ENCODE measurements at regions not wholly inside any gene's neighbourhood (a gene's known extent, or its start where the extent isn't known, plus 50 kb on each side); places are given as distances from the start of the nearest gene placed in this dataset.
"Not testable (repeated sequence)": the region's sequence is repeated elsewhere in the genome, so short reads cannot be mapped to it uniquely, and the experiment has no call there.

GRCh38 chr4:42824278-42824977 is 68.1 kb upstream of the GRXCR1 start:
- no peak for DNase-seq

DNA sequence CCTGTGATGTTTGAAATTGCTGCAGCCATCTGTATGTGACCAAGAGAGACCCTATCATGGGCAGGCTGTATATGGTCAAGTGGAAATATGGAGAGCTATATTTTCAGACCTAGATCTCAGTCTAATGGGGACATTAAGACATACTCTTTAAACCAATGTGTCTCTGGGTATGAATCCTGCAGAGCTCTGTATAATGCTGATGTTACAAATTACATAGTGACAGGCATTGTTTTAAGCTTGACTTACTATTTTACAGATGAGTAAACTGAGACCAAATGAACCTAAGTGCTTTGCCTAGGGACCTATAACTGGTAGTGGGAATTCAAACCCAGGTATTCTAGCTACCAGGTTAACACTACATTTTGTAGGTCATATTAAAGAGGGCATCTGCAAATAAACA is 71.3 kb upstream of the GRXCR1 start:
- no peak for DNase-seq

GRCh38 chr4:42819863-42820514 is 72.5 kb upstream of the GRXCR1 start:
- no peak for DNase-seq

DNA sequence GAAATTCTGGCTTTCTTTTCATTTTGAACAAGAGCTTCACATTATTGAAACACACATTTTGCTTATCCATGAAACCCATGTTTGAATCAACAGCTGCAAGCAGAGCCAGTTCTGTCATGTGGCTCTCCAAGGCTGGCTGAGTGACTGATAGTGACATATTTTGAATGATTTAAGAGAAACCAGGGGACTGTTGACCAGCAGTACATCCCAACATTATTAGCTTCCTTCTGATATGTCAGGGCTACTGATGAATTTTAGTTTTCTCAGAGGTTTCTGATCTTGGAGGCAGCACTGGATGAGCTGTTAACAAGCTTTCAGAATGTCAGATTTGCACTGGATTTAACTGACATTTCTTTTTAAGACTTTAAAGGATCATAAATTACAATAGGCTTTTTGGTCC is 74.6 kb upstream of the GRXCR1 start:
- no peak for DNase-seq

DNA sequence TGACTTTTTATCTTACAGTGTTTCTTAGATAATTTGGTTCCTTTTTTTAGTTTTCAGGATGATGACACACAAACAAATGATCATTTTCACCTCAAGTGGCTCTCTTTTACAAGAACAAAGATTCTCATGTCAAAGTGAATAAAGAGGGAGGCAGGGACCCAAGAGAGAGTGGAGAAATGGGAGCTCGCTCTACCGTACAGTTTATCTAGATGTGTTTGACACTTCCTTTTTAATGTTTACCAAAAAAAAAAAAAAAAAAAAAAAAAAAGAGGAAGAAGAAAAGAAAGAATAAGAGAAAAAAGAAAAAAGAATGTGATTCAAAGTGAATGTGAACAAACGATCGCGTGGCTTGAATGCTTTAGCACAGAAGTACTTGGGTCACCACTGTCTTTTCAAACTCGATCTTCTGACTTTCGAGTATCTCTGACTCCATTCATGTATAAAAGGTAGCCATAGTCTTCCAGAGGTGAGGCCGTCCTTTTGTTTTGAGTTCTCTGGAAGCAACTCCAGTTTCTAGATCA is 75.6 kb upstream of the GRXCR1 start:
- no peak for DNase-seq

GRCh38 chr4:42816189-42816879 is 76.2 kb upstream of the GRXCR1 start:
- DNase-seq = no peak

GRCh38 chr4:42809419-42810084 is 83.0 kb upstream of the GRXCR1 start:
- no peak for DNase-seq

DNA sequence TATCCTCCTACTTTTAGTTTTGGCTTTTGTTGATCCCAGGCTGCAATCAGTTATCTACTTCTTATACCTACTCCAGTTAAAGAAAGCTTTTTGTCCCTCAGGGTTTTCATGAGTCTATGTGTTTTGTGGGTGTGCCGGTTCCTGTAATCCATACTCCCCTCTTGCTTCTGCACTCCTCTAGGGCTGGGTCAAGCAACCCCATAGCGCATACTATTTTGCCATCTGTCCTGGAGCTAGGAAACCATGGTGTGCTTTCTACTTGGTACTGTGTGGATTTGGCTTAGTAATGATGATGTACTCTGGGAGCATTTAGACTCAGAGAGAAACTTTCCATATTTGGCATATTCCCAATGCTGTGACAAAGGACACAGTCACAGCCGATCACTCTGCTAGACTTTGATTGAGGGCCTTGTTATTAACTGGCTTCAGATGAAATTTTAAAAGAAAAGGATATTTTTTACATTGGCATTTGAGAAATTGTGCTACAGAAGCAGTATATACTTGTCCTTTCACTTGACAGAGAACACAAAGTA is 86.1 kb upstream of the GRXCR1 start:
- no peak for DNase-seq

GRCh38 chr4:42789041-42789567 is 103.4 kb upstream of the GRXCR1 start:
- DNase-seq = no peak

- no peak for DNase-seq
Measured at GRCh38 chr4:42787079-42787463, 105.4 kb upstream of the GRXCR1 start.

- DNase-seq = no peak
Measured at GRCh38 chr4:42786350-42787078, 106.0 kb upstream of the GRXCR1 start.

- DNase-seq = no peak
Measured at GRCh38 chr4:42785817-42786216, 106.7 kb upstream of the GRXCR1 start.

GRCh38 chr4:42781315-42781714 is 111.2 kb upstream of the GRXCR1 start:
- no peak for DNase-seq

- no peak for DNase-seq
Measured at GRCh38 chr4:42778349-42778748, 114.2 kb upstream of the GRXCR1 start.

DNA sequence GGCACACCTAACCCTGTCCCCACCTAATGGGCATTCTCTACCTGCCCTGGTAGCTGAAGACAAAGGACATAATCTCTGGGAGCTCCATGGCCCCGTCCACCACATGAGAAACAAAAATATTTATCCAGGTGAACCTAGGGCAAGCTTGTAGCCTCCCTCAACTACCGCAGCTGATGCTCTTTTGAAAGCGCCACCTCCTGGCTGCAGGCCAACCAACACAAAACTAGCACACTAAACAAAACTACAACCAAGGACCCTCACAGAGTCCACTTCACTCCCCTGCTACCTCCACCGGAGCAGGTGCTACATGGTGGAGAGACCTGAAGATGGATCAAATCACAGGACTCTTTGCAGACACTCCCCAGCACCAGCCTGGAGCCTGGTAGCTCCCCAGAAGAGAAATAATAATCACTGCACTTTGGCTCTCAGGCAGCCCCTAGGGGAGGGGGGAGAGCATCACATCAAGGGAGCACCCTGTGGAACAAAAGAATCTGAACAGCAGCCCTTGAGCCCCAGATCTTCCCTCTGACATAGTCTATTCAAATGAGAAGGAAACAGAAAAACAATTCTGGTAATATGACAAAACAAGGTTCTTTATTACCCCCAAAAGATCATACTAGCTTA is 111.3 kb upstream of the ATP8A1 start:
- no peak for DNase-seq

GRCh38 chr4:42767669-42768068 is 110.8 kb upstream of the ATP8A1 start:
- DNase-seq = no peak

GRCh38 chr4:42761804-42762203 is 104.9 kb upstream of the ATP8A1 start:
- DNase-seq = no peak

DNA sequence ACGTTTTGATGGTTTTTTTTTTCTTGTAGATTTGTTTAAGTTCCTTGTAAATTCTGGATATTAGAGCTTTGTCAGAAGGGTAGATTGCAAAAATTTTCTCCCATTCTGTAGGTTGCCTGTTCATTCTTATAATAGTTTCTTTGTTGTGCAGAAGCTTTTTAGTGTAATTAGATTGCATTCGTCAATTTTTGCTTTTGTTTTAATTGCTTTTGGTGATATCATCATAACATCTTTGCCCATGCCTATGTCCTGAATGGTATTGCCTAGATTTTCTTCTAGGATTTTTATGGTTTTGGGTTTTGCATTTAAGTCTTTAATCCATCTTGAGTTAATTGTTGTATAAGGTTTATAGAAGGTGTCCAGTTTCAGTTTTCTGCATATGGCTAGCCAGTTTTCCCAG is 98.1 kb upstream of the ATP8A1 start:
- not testable (repeated sequence) for DNase-seq

DNA sequence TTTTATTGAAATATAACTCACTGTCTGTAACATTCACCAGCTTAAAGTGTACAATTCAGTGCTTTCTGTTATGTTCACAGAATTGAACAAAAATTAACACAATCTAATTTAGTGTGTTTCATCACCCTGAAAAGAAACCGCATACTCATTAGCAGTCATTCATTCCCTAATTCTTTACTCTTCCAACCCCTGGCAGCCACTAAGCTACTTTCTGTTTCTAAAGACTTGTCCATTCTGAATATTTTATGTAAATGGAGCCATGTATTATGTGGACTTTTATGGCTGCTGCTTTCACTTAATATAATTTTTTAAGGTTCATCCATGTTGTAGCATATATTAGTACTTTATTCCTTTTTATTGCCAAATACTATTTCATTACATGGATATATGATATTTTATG is 94.7 kb upstream of the ATP8A1 start:
- no peak for DNase-seq

- DNase-seq = no peak
Measured at GRCh38 chr4:42750856-42751255, 94.0 kb upstream of the ATP8A1 start.

DNA sequence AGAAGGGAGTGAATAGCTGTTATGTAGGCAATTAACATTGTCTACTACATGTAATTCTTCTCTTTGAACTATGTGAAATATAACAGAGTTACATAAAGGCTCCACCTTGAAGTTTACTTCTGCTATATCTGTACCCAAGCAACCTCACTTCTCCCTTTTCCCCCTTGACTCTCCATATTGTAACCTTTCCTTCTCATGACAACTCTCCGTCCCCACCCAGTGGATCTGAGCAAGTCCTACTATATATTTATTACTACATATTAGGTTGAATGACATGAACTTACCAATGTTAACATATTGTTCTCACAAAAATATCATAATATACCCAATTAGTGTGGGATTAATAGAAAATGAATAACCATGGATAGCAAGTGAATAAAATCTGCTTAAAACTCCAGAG is 93.2 kb upstream of the ATP8A1 start:
- peak in 4 of 6 experiments; percentile 4 to 55 (median 23) for DNase-seq

- no peak for DNase-seq
Measured at GRCh38 chr4:42747971-42748370, 91.1 kb upstream of the ATP8A1 start.

All from stimulated activated naive CD4-positive, alpha-beta T cell (primary cell).